Suprapubic skin (tissue), 3 donors: ENCODE measurements at regions not wholly inside any gene's neighbourhood (a gene's known extent, or its start where the extent isn't known, plus 50 kb on each side); places are given as distances from the start of the nearest gene placed in this dataset.

Experiments used
- POLR2A ChIP-seq, 2 donors: fragments of 450-650 bp; IDR thresholded peaks; one replicate each; pipeline ENCODE4 v1.6.1; 2017; ENCODE audit warnings: antibody characterized with exemption in 2 of 2, mild to moderate bottlenecking in 2 of 2, moderate library complexity in 2 of 2
- TF ChIP-seq, protein P1 (sequence below), 2 donors: fragments of 200-600 bp in 1 of 2; fragments of 450-650 bp in 1 of 2; sonication (generic) in 1 of 2; IDR thresholded peaks; one replicate each; pipeline ENCODE4 v1.5.1; 2016 to 2019; ENCODE audit warnings: antibody characterized with exemption in 2 of 2, mild to moderate bottlenecking in 1 of 2, moderate library complexity in 1 of 2

DNA sequence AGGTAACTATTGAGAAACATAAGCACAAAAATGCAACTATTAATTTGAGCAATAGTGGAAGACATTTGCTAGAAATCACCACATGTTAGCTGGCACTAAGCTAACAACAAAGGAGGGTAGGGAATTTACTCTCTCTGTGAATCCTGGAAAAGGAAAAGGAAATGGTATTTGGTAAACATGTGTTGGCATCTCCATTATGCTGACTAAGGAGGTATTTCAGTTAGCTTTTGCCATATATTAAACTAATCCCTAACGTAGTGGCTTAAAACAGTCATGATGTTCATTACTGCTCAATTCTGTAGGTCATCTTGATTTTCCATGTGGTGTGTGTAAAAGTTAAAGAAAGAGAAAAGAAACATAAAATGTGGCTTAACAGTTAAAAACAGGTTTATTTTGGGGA lies 1686.5 kb upstream of the PCDH7 start:
- TF ChIP-seq POLR2A (IDR thresholded peaks at IDR 0.05): no peak
- TF ChIP-seq, protein P1, sequence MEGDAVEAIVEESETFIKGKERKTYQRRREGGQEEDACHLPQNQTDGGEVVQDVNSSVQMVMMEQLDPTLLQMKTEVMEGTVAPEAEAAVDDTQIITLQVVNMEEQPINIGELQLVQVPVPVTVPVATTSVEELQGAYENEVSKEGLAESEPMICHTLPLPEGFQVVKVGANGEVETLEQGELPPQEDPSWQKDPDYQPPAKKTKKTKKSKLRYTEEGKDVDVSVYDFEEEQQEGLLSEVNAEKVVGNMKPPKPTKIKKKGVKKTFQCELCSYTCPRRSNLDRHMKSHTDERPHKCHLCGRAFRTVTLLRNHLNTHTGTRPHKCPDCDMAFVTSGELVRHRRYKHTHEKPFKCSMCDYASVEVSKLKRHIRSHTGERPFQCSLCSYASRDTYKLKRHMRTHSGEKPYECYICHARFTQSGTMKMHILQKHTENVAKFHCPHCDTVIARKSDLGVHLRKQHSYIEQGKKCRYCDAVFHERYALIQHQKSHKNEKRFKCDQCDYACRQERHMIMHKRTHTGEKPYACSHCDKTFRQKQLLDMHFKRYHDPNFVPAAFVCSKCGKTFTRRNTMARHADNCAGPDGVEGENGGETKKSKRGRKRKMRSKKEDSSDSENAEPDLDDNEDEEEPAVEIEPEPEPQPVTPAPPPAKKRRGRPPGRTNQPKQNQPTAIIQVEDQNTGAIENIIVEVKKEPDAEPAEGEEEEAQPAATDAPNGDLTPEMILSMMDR (IDR thresholded peaks at IDR 0.05): no peak
